Trophoblast cell (in vitro differentiated cells and primary cell): ENCODE measurements at regions not wholly inside any gene's neighbourhood (a gene's known extent, or its start where the extent isn't known, plus 50 kb on each side); places are given as distances from the start of the nearest gene placed in this dataset.

Experiments
- DNase-seq, 2 donors: peaks; one replicate each; pipeline ENCODE4 v3.0.0-alpha.2; 2016
- H2AFZ ChIP-seq: 2 replicates; pipeline ENCODE4 v1.6.1; 2013; ENCODE audit warnings: low read length, moderate library complexity, mild to moderate bottlenecking; ENCODE audit not compliant: insufficient read depth, poor library complexity
- H2AK5ac ChIP-seq: 2 replicates; pipeline ENCODE4 v1.6.1; 2013; ENCODE audit warnings: mild to moderate bottlenecking, low read length
- H2BK120ac ChIP-seq: 2 replicates; pipeline ENCODE4 v1.6.1; 2013; ENCODE audit warnings: low read length, mild to moderate bottlenecking, moderate library complexity; ENCODE audit not compliant: insufficient read depth, poor library complexity
- H2BK12ac ChIP-seq: 2 replicates; pipeline ENCODE4 v1.6.1; 2013; ENCODE audit warnings: mild to moderate bottlenecking, low read length, moderate library complexity
- H2BK5ac ChIP-seq: 2 replicates; pipeline ENCODE4 v1.6.1; 2013; ENCODE audit warnings: low read length, low read depth, moderate library complexity, mild to moderate bottlenecking; ENCODE audit not compliant: poor library complexity
- H3K14ac ChIP-seq: 2 replicates; pipeline ENCODE4 v1.6.1; 2013; ENCODE audit warnings: mild to moderate bottlenecking, low read length
- H3K18ac ChIP-seq: 2 replicates; pipeline ENCODE4 v1.6.1; 2013; ENCODE audit warnings: mild to moderate bottlenecking, low read length
- H3K23ac ChIP-seq: 2 replicates; pipeline ENCODE4 v1.6.1; 2013; ENCODE audit warnings: low read length
- H3K27ac ChIP-seq: 2 replicates; pipeline ENCODE4 v1.5.1; 2013; ENCODE audit warnings: low read depth, mild to moderate bottlenecking, inconsistent platforms, low read length, moderate library complexity
- H3K27me3 ChIP-seq: 2 replicates; pipeline ENCODE4 v1.6.1; 2013; ENCODE audit warnings: inconsistent platforms, mild to moderate bottlenecking, low read length, moderate library complexity; ENCODE audit not compliant: insufficient read depth
- H3K36me3 ChIP-seq, 2 experiments: 1 replicate in 1 of 2; 2 replicates in 1 of 2; pipeline ENCODE4 v1.6.1; 2013; ENCODE audit warnings: low read length in 2 of 2, mild to moderate bottlenecking in 2 of 2, moderate library complexity in 1 of 2; ENCODE audit not compliant: insufficient read depth in 2 of 2, control insufficient read depth in 1 of 2
- H3K4ac ChIP-seq: 2 replicates; pipeline ENCODE4 v1.6.1; 2013; ENCODE audit warnings: low read depth, mild to moderate bottlenecking, low read length, moderate library complexity
- H3K4me1 ChIP-seq, 2 experiments: 1 replicate in 1 of 2; 2 replicates in 1 of 2; pipeline ENCODE4 v1.6.1; 2013; ENCODE audit warnings: low read length in 2 of 2, mild to moderate bottlenecking in 2 of 2, moderate library complexity in 1 of 2; ENCODE audit not compliant: insufficient read depth in 2 of 2, control insufficient read depth in 1 of 2
- H3K4me2 ChIP-seq: 2 replicates; pipeline ENCODE4 v1.6.1; 2013; ENCODE audit warnings: inconsistent platforms, mild to moderate bottlenecking, low read length, moderate library complexity
- H3K4me3 ChIP-seq: 2 replicates; pipeline ENCODE4 v1.5.1; 2013; ENCODE audit warnings: mild to moderate bottlenecking, low read depth, low read length, inconsistent platforms
- H3K79me1 ChIP-seq: one replicate; pipeline ENCODE4 v1.6.1; 2013; ENCODE audit warnings: low read length
- H3K79me2 ChIP-seq: 2 replicates; pipeline ENCODE4 v1.6.1; 2013; ENCODE audit warnings: low read length, mild to moderate bottlenecking; ENCODE audit not compliant: control insufficient read depth, insufficient read depth, poor library complexity
- H3K9ac ChIP-seq: 2 replicates; pipeline ENCODE4 v1.6.1; 2013; ENCODE audit warnings: mild to moderate bottlenecking, low read length
- H3K9me3 ChIP-seq: 2 replicates; pipeline ENCODE4 v1.6.1; 2013; ENCODE audit warnings: low read depth, mild to moderate bottlenecking, control low read depth, inconsistent platforms, low read length; ENCODE audit not compliant: insufficient read depth
- H4K12ac ChIP-seq: 2 replicates; pipeline ENCODE4 v1.6.1; 2013; ENCODE audit warnings: low read depth, mild to moderate bottlenecking, low read length, moderate library complexity
- H4K8ac ChIP-seq: 2 replicates; pipeline ENCODE4 v1.6.1; 2013; ENCODE audit warnings: low read depth, mild to moderate bottlenecking, low read length, moderate library complexity
- H4K91ac ChIP-seq: one replicate; pipeline ENCODE4 v1.6.1; 2013; ENCODE audit warnings: low read depth, mild to moderate bottlenecking, low read length, moderate library complexity
- WGBS: extraction: QIAGEN DNeasy Blood & Tissue Kit; methylation state at CpG from one replicate; pipeline ENCODE4 v1.1.7; 2013; ENCODE audit warnings: missing lambda C conversion rate; ENCODE audit not compliant: insufficient read length, insufficient coverage; ENCODE audit errors: extremely low coverage; 5-methylcytosine and 5-hydroxymethylcytosine counted together

DNA sequence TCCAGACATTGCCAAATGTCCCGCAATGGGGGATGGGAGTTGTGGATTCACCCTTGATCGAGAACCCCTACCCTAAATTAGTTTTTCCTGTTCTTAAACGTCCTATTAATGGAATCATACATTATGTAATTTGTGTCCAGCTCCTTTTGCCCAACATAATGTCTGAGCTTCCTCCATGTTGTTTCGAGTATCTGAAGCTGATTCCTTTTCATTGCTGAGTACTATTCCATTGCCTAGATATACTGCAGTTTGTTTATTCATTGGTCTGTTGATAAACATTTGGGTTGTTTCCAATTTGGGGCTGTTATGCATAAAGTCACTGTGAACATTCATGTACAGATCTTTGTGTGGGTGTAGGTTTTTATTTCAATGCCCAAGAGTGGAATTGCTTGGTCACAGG, 251.3 kb downstream of the BCOR start:
- Histone ChIP-seq H3K4me2 (no peak overlapping the region), H3K79me2 (no peaks in the 10 kb centered on the region), H3K9ac (no peak overlapping the region), H4K91ac (no peak overlapping the region), H2BK5ac (no peak overlapping the region), H4K8ac (no peak overlapping the region), H3K4ac (no peak overlapping the region), H3K79me1 (no peaks in the 10 kb centered on the region), H3K18ac (no peak overlapping the region), H2AFZ (no peak overlapping the region), H3K23ac (no peak overlapping the region), H3K14ac (no peak overlapping the region), H3K4me1 (peaks cover 0 to 3% of the 10 kb centered on the region in 2 experiments), H2BK120ac (no peak overlapping the region), H4K12ac (no peak overlapping the region), H3K27me3 (no peaks in the 10 kb centered on the region), H2BK12ac (no peak overlapping the region), H3K9me3 (no peaks in the 10 kb centered on the region), H2AK5ac (no peak overlapping the region), H3K4me3 (no peak overlapping the region), H3K27ac (no peak overlapping the region), H3K36me3 (no peaks in the 10 kb centered on the region)
- no peak for DNase-seq
- WGBS, result no CpG with 5 or more reads among the region's 4 CpGs

DNA sequence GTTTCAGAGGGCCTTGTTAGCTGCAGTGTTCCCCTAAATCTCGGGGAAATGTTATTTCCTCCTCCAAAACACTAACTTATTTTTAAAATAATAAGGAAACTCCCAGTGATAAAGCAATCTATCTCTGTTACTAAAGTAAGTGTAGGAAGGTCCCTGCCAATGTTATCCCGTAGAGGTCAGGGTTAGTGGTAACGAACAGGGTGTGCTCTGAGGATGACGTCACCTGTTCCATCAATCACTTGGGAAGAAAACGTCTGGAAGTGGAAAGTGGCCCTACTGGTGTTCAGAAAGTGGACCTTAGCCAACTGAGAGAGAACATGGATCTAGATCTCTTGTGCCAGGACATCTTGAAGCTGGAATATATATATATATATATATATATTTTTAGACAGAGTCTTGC, 249.5 kb downstream of the BCOR start:
- Histone ChIP-seq H4K91ac (no peak overlapping the region), H3K18ac (no peak overlapping the region), H4K8ac (no peak overlapping the region), H3K9ac (no peak overlapping the region), H3K27ac (no peak overlapping the region), H3K79me1 (no peaks in the 10 kb centered on the region), H2AFZ (no peak overlapping the region), H3K27me3 (no peaks in the 10 kb centered on the region), H3K4ac (no peak overlapping the region), H3K36me3 (no peaks in the 10 kb centered on the region), H3K4me3 (no peak overlapping the region), H3K4me1 (peaks cover 0 to 3% of the 10 kb centered on the region in 2 experiments), H2BK12ac (no peak overlapping the region), H3K79me2 (no peaks in the 10 kb centered on the region), H4K12ac (no peak overlapping the region), H3K9me3 (no peaks in the 10 kb centered on the region), H3K4me2 (no peak overlapping the region), H2BK120ac (no peak overlapping the region), H3K14ac (no peak overlapping the region), H2AK5ac (no peak overlapping the region), H2BK5ac (no peak overlapping the region), H3K23ac (no peak overlapping the region)
- WGBS, result no CpG with 5 or more reads among the region's 5 CpGs
- no peak for DNase-seq

DNA sequence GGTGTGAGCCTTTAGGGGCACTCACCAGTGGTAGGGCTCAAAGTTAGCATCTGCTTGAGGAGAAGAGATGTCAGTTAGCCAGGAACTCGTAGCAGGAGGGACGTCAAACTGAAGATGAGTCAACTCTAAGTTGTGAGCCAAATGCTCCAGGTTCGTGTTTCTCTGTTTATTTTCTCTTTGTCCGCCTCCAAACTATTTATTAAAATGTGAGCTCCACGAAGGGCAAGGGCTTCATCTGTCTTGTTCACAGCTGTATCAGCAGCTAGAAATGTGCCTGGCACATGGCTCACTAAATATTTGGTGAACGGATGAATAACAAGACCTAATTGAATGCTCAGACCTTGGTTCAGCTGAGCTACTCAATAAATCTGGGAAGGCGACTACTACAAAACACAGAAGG, 248.9 kb downstream of the BCOR start:
- Histone ChIP-seq H3K4me1 (peaks cover 0 to 3% of the 10 kb centered on the region in 2 experiments), H3K23ac (no peak overlapping the region), H4K91ac (no peak overlapping the region), H4K12ac (no peak overlapping the region), H3K27ac (no peak overlapping the region), H3K18ac (no peak overlapping the region), H3K36me3 (no peaks in the 10 kb centered on the region), H4K8ac (no peak overlapping the region), H3K14ac (no peak overlapping the region), H3K79me1 (no peaks in the 10 kb centered on the region), H3K9me3 (no peaks in the 10 kb centered on the region), H3K27me3 (no peaks in the 10 kb centered on the region), H2BK120ac (no peak overlapping the region), H3K79me2 (no peaks in the 10 kb centered on the region), H3K9ac (no peak overlapping the region), H3K4me3 (no peak overlapping the region), H2AFZ (no peak overlapping the region), H3K4ac (no peak overlapping the region), H3K4me2 (no peak overlapping the region), H2AK5ac (no peak overlapping the region), H2BK12ac (no peak overlapping the region), H2BK5ac (no peak overlapping the region)
- DNase-seq, result no peak
- no CpG with 5 or more reads among the region's 7 CpGs for WGBS

DNA sequence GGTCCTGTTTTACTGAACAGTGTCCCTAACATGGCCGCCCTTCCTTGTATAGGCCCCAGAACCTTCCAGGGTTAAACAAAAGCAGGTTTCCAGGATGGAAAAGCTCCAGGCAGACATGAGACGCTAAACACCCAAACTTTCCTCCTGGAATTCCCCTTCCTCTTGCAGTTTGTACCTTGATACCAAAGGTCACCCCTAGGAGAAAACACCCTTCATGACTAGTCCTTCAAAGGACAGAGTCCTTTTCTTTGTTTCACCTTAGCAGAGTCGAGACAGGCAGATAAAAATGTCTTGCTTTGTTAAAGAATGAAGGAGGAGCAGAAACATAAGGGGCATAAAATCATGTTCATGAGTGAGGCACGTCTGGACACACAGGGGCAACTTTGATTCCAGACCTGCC, 247.5 kb downstream of the BCOR start:
- H2AFZ ChIP-seq, result no peak overlapping the region
- H4K91ac ChIP-seq, result no peak overlapping the region
- DNase-seq, result no peak
- H3K4me3 ChIP-seq, result no peak overlapping the region
- no peak overlapping the region for H2BK5ac ChIP-seq
- no CpG with 5 or more reads among the region's 4 CpGs for WGBS
- H3K9me3 ChIP-seq, result no peaks in the 10 kb centered on the region
- H2AK5ac ChIP-seq, result no peak overlapping the region
- no peak overlapping the region for H3K23ac ChIP-seq
- no peak overlapping the region for H3K18ac ChIP-seq
- H3K4me2 ChIP-seq, result no peak overlapping the region
- H3K27me3 ChIP-seq, result no peaks in the 10 kb centered on the region
- H2BK12ac ChIP-seq, result no peak overlapping the region
- no peak overlapping the region for H3K27ac ChIP-seq
- no peak overlapping the region for H3K14ac ChIP-seq
- H3K4ac ChIP-seq, result no peak overlapping the region
- peaks cover under 1% of the 10 kb centered on the region for H3K79me1 ChIP-seq
- H3K4me1 ChIP-seq, result peaks cover under 1 to 3% of the 10 kb centered on the region in 2 experiments
- H3K36me3 ChIP-seq, result no peaks in the 10 kb centered on the region
- H2BK120ac ChIP-seq, result no peak overlapping the region
- H4K8ac ChIP-seq, result no peak overlapping the region
- H3K9ac ChIP-seq, result no peak overlapping the region
- H4K12ac ChIP-seq, result no peak overlapping the region
- no peaks in the 10 kb centered on the region for H3K79me2 ChIP-seq
